HepG2 (cell line): ENCODE measurements at regions not wholly inside any gene's neighbourhood (a gene's known extent, or its start where the extent isn't known, plus 50 kb on each side); places are given as distances from the start of the nearest gene placed in this dataset.

Source experiments
- KDM6A ChIP-seq: IDR thresholded peaks from 2 replicates; pipeline ENCODE4 v1.6.1; 2016; ENCODE audit warnings: low read depth
- SETDB1 ChIP-seq: sonication (generic); formaldehyde crosslinking; IDR thresholded peaks from 2 replicates; pipeline ENCODE4 v1.5.1; 2020; ENCODE audit warnings: missing genetic modification reagents, mild to moderate bottlenecking, borderline replicate concordance
- ZBTB21 ChIP-seq: sonication (generic); formaldehyde crosslinking; IDR thresholded peaks from 2 replicates; pipeline ENCODE4 v1.4.0; 2020; ENCODE audit warnings: missing genetic modification reagents
- TF ChIP-seq, protein P1 (sequence below): sonication (generic); formaldehyde crosslinking; IDR thresholded peaks from 2 replicates; pipeline ENCODE4 v1.5.1; 2020; ENCODE audit warnings: missing genetic modification reagents, mild to moderate bottlenecking, borderline replicate concordance
- TF ChIP-seq, protein P2 (sequence below): sonication (generic); formaldehyde crosslinking; IDR thresholded peaks from 2 replicates; pipeline ENCODE4 v1.4.0; 2020; ENCODE audit warnings: missing genetic modification reagents, borderline replicate concordance
- TF ChIP-seq, protein P3 (sequence below): sonication (generic); formaldehyde crosslinking; IDR thresholded peaks from 2 replicates; pipeline ENCODE4 v1.4.0; 2020; ENCODE audit warnings: low read depth, missing genetic modification reagents
- TF ChIP-seq, protein P4 (sequence below): sonication (generic); formaldehyde crosslinking; IDR thresholded peaks from 2 replicates; pipeline ENCODE4 v1.4.0; 2020; ENCODE audit warnings: mild to moderate bottlenecking, missing genetic modification reagents

DNA sequence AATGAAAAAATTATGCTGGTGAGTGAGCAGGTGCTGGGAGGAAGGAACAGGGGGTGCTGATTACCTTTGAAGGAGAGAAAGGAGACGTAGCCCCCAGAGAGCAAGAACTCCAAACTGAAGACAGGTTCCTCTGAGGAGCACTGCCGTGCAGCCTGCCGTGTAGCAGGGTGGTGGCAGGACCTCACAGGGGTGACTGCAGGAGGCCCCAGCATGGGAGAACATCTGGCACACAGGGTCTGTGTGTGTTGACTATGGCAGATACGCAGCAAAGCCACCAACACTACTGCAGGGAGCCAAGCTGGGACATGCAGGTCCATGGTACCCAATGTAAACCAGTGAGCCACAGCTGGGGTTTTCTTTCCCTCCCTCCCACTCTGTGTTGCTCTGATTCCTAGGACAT is 192.1 kb upstream of the PDE1C start (continued):
- no peak for TF ChIP-seq KDM6A (CRISPR knock-in tag)
- TF ChIP-seq ZBTB21, result no peak
- TF ChIP-seq, protein P1, sequence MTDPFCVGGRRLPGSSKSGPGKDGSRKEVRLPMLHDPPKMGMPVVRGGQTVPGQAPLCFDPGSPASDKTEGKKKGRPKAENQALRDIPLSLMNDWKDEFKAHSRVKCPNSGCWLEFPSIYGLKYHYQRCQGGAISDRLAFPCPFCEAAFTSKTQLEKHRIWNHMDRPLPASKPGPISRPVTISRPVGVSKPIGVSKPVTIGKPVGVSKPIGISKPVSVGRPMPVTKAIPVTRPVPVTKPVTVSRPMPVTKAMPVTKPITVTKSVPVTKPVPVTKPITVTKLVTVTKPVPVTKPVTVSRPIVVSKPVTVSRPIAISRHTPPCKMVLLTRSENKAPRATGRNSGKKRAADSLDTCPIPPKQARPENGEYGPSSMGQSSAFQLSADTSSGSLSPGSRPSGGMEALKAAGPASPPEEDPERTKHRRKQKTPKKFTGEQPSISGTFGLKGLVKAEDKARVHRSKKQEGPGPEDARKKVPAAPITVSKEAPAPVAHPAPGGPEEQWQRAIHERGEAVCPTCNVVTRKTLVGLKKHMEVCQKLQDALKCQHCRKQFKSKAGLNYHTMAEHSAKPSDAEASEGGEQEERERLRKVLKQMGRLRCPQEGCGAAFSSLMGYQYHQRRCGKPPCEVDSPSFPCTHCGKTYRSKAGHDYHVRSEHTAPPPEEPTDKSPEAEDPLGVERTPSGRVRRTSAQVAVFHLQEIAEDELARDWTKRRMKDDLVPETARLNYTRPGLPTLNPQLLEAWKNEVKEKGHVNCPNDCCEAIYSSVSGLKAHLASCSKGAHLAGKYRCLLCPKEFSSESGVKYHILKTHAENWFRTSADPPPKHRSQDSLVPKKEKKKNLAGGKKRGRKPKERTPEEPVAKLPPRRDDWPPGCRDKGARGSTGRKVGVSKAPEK (CRISPR knock-in tag), result no peak
- TF ChIP-seq, protein P2, sequence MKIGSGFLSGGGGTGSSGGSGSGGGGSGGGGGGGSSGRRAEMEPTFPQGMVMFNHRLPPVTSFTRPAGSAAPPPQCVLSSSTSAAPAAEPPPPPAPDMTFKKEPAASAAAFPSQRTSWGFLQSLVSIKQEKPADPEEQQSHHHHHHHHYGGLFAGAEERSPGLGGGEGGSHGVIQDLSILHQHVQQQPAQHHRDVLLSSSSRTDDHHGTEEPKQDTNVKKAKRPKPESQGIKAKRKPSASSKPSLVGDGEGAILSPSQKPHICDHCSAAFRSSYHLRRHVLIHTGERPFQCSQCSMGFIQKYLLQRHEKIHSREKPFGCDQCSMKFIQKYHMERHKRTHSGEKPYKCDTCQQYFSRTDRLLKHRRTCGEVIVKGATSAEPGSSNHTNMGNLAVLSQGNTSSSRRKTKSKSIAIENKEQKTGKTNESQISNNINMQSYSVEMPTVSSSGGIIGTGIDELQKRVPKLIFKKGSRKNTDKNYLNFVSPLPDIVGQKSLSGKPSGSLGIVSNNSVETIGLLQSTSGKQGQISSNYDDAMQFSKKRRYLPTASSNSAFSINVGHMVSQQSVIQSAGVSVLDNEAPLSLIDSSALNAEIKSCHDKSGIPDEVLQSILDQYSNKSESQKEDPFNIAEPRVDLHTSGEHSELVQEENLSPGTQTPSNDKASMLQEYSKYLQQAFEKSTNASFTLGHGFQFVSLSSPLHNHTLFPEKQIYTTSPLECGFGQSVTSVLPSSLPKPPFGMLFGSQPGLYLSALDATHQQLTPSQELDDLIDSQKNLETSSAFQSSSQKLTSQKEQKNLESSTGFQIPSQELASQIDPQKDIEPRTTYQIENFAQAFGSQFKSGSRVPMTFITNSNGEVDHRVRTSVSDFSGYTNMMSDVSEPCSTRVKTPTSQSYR (CRISPR knock-in tag), result no peak
- TF ChIP-seq, protein P3, sequence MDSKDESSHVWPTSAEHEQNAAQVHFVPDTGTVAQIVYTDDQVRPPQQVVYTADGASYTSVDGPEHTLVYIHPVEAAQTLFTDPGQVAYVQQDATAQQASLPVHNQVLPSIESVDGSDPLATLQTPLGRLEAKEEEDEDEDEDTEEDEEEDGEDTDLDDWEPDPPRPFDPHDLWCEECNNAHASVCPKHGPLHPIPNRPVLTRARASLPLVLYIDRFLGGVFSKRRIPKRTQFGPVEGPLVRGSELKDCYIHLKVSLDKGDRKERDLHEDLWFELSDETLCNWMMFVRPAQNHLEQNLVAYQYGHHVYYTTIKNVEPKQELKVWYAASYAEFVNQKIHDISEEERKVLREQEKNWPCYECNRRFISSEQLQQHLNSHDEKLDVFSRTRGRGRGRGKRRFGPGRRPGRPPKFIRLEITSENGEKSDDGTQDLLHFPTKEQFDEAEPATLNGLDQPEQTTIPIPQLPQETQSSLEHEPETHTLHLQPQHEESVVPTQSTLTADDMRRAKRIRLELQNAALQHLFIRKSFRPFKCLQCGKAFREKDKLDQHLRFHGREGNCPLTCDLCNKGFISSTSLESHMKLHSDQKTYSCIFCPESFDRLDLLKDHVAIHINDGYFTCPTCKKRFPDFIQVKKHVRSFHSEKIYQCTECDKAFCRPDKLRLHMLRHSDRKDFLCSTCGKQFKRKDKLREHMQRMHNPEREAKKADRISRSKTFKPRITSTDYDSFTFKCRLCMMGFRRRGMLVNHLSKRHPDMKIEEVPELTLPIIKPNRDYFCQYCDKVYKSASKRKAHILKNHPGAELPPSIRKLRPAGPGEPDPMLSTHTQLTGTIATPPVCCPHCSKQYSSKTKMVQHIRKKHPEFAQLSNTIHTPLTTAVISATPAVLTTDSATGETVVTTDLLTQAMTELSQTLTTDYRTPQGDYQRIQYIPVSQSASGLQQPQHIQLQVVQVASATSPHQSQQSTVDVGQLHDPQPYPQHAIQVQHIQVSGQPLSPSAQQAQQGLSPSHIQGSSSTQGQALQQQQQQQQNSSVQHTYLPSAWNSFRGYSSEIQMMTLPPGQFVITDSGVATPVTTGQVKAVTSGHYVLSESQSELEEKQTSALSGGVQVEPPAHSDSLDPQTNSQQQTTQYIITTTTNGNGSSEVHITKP, result no peak
- TF ChIP-seq, protein P4, sequence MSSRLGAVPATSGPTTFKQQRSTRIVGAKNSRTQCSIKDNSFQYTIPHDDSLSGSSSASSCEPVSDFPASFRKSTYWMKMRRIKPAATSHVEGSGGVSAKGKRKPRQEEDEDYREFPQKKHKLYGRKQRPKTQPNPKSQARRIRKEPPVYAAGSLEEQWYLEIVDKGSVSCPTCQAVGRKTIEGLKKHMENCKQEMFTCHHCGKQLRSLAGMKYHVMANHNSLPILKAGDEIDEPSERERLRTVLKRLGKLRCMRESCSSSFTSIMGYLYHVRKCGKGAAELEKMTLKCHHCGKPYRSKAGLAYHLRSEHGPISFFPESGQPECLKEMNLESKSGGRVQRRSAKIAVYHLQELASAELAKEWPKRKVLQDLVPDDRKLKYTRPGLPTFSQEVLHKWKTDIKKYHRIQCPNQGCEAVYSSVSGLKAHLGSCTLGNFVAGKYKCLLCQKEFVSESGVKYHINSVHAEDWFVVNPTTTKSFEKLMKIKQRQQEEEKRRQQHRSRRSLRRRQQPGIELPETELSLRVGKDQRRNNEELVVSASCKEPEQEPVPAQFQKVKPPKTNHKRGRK (CRISPR knock-in tag), result no peak
- no peak for TF ChIP-seq SETDB1
